ENCODE measurements at regions not wholly inside any gene's neighbourhood (a gene's known extent, or its start where the extent isn't known, plus 50 kb on each side); places are given as distances from the start of the nearest gene placed in this dataset.

DNA sequence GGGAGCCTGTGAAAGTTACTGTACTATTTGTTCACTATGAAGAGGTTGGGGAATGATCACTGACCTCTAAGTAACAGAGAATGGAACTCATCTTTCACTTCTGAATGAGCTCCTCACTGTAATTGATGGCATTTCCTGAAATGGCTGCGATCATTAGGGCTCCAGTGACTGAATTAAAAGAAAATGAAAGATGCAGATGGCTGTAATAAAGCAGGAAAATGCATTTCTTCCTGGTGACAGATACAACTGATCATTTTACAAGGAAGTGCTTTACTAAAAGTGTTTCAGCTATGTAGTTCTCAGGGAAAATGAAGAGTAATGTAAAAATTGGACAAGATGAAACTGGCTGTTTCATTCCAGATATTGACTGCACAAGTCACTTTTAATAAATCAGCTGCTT, 1200.6 kb upstream of the NUDT12 start:
- ChIA-PET POLR2A (no interaction called here), CTCF (no interaction called here)
- H3K4me3 Mint-ChIP-seq: no peak overlapping the region
- peaks cover 3% of the 10 kb centered on the region for H3K9me3 Mint-ChIP-seq
- H3K27me3 Mint-ChIP-seq: no peaks in the 10 kb centered on the region
- intact Hi-C loops (cut with micrococcal nuclease): no loop called here
- no peak for DNase-seq
- H3K4me1 Mint-ChIP-seq (ENCODE audit: low read depth): no peaks in the 10 kb centered on the region
- no peaks in the 10 kb centered on the region for H3K36me3 Mint-ChIP-seq
- H3K27ac Mint-ChIP-seq: no peak overlapping the region

DNA sequence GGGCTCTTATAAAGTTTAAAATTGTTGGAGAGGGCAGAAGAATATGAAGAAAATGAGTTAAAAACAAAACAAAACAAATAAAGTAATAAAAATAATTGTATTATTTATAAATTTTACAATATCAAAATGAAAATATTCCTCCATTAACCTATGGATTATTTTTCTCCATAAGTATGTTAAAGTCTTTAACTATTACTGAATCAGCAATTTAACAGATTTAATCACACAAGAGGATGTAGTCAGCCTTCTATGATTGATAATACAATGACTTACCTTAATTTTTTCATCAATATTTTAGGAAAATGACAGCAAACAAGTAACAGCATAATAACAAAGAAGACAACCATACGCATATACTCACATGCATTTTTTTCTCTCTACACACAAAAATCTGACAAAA, 1195.3 kb upstream of the NUDT12 start:
- Mint-ChIP-seq H3K9me3 (no peaks in the 10 kb centered on the region), H3K36me3 (no peaks in the 10 kb centered on the region), H3K27me3 (no peaks in the 10 kb centered on the region), H3K4me3 (no peak overlapping the region), H3K4me1 (ENCODE audit: low read depth) (no peaks in the 10 kb centered on the region), H3K27ac (no peak overlapping the region)
- intact Hi-C loops (cut with micrococcal nuclease): no loop called here
- no peak for DNase-seq
- ChIA-PET POLR2A (no interaction called here), CTCF (no interaction called here)

DNA sequence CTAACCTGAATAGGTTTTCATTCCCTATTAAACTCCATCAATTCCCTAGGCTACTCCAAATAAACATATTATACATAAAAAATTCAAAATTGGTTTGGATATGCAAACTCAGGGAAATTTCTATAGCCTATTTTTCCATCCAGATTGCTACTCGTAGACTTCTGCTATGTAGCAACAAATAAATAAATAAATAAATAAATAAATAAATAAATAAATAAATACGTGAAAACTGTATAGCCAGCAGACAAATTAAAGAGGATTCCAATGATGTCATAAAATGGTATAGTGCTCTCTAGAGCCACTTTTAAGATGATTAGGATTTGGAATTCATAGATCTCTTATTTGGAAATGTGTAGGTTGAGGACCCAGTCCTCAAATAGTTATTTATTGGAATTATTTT, 1193.2 kb upstream of the NUDT12 start:
- H3K27me3 Mint-ChIP-seq: no peaks in the 10 kb centered on the region
- POLR2A ChIA-PET: no interaction called here

DNA sequence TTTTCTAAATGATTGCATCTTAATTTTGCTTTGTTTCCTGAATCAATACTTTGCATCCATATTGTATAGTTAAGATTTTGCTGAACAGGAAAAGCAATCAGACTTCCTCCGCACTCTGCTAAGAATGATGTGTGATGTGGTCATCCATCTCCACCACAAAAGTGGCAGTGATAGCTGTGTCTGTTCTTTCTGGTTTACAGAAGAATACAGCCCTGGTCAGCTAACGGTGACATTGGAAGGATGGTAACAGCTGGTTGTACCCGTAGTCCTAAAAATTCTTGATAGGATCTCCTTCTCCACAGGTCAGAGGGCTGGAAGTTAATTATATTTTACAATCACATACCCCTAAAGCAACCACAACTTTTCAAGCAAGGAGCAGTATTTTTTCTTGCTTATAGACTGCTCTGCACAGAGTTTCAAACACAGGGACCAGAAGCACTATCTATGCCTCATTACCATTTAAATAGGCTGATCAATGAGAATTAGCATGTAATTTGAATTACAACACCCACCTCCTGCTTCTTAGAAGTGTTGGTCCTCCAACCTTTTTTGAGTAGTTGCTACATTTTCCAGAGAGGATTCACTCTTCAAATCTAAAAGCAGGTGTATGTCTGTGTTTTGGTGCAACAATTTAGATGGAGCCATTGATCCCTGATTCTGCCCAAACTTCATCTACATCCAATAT, 1191.9 kb upstream of the NUDT12 start:
- Mint-ChIP-seq H3K4me3 (no peak overlapping the region), H3K27me3 (no peaks in the 10 kb centered on the region), H3K9me3 (peaks cover 3% of the 10 kb centered on the region), H3K4me1 (ENCODE audit: low read depth) (no peaks in the 10 kb centered on the region), H3K27ac (no peak overlapping the region), H3K36me3 (no peaks in the 10 kb centered on the region)
- intact Hi-C loops (cut with micrococcal nuclease): no loop called here
- ChIA-PET CTCF (no interaction called here), POLR2A (no interaction called here)
- DNase-seq: no peak

More for the DNA sequence above, 1193.2 kb upstream of the NUDT12 start:
- DNase-seq: no peak
- Mint-ChIP-seq H3K27ac (no peak overlapping the region), H3K4me1 (ENCODE audit: low read depth) (no peaks in the 10 kb centered on the region), H3K36me3 (no peaks in the 10 kb centered on the region), H3K4me3 (no peak overlapping the region), H3K9me3 (peaks cover 3% of the 10 kb centered on the region)
- intact Hi-C loops (cut with micrococcal nuclease): no loop called here
- CTCF ChIA-PET: no interaction called here

DNA sequence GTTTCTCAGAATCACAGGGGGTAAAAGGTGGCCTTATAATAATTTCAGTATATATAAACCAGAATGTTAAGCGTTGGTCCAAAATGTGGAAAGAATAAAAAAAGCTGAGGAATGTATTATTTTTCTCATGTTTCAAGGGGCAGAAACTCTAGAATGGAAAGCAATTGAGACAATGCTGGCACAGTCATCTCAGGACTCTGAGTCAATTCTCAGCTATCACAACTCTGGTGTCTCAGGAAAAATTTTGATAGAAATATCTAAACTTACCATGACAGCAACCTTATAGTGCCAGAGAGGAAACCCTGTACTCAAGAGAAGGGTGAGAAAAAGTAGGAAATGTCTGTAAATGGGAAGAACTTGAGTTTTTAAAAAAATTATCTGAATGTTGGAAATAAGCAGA, 1189.4 kb upstream of the NUDT12 start:
- Mint-ChIP-seq H3K27ac (no peak overlapping the region), H3K27me3 (no peaks in the 10 kb centered on the region), H3K4me3 (no peak overlapping the region), H3K4me1 (ENCODE audit: low read depth) (no peaks in the 10 kb centered on the region), H3K9me3 (peaks cover 9% of the 10 kb centered on the region), H3K36me3 (no peaks in the 10 kb centered on the region)
- POLR2A ChIA-PET: no interaction called here
- intact Hi-C loops (cut with micrococcal nuclease): no loop called here
- CTCF ChIA-PET: no interaction called here
- DNase-seq: no peak

DNA sequence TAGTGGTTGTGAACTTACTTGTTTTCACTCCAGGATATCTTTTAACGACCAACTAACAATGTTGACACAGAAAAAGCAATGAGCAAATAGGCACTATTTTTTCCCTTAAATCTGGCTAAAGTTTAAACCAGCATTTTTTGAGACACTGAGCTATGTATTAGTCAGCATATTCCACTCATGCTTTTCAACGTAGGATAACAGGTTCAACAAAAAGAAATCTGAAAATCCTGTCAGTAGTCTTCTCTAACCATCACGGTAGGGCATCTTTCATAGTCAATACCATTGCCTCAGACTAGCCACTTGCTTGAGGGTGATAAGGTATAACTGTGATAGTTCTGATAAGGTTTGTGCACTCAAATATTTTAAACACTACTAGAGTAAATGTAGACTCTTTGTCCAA, 1177.3 kb upstream of the NUDT12 start:
- no peaks in the 10 kb centered on the region for H3K36me3 Mint-ChIP-seq

DNA sequence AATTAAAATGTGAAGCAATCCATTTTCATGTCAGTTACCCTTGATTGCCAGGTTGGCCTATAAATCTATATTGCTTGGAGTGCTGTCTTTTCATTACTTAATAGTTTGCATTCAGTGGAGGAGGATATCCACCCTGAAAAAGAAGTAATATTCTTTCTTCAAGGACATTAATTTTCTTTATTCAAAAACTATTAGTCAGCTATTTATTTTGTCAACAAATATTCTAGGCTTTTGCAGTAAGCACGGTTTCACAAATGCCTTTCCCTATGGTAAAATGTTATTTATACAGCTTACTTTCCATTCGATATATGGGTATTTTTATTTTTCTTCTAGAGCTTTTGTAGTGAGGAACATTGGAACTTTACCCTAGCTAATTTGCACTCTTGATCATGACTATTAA, 1176.9 kb upstream of the NUDT12 start:
- Mint-ChIP-seq H3K4me3 (no peak overlapping the region), H3K9me3 (peaks cover 24% of the 10 kb centered on the region), H3K27ac (no peak overlapping the region), H3K36me3 (no peaks in the 10 kb centered on the region), H3K4me1 (ENCODE audit: low read depth) (no peaks in the 10 kb centered on the region), H3K27me3 (no peaks in the 10 kb centered on the region)
- DNase-seq: no peak
- intact Hi-C loops (cut with micrococcal nuclease): no loop called here
- POLR2A ChIA-PET: no interaction called here
- CTCF ChIA-PET: no interaction called here

More for the DNA sequence above, 1177.3 kb upstream of the NUDT12 start:
- no peaks in the 10 kb centered on the region for H3K27me3 Mint-ChIP-seq
- CTCF ChIA-PET: no interaction called here
- H3K27ac Mint-ChIP-seq: no peak overlapping the region
- no peaks in the 10 kb centered on the region for H3K4me1 Mint-ChIP-seq (ENCODE audit: low read depth)
- DNase-seq: no peak
- H3K9me3 Mint-ChIP-seq: peaks cover 24% of the 10 kb centered on the region
- POLR2A ChIA-PET: no interaction called here
- intact Hi-C loops (cut with micrococcal nuclease): no loop called here
- no peak overlapping the region for H3K4me3 Mint-ChIP-seq

DNA sequence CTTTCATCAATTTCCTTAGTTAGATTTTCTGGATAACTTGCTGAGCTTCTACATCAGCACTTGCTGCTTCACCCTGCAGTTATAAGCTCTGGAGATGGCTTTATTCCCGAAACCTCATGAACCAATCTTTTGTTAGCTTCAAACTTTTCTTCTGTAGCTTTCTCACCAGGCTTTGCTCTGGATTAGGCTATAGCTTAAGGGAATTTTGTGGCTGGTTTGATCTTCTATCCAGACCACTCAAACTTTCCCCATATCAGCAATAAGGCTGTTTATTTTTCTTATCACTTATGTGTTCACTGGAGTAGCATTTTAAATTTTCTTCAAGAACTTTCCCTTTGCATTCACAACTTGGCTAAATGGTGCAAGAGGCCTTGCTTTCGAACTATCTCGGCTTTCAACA, 1173.5 kb upstream of the NUDT12 start:
- ChIA-PET CTCF (no interaction called here), POLR2A (no interaction called here)
- H3K27ac Mint-ChIP-seq: no peak overlapping the region
- intact Hi-C loops (cut with micrococcal nuclease): no loop called here
- no peak for DNase-seq
- no peaks in the 10 kb centered on the region for H3K27me3 Mint-ChIP-seq
- peaks cover 12% of the 10 kb centered on the region for H3K9me3 Mint-ChIP-seq
- H3K4me3 Mint-ChIP-seq: no peak overlapping the region
- no peaks in the 10 kb centered on the region for H3K4me1 Mint-ChIP-seq (ENCODE audit: low read depth)
- H3K36me3 Mint-ChIP-seq: no peaks in the 10 kb centered on the region

DNA sequence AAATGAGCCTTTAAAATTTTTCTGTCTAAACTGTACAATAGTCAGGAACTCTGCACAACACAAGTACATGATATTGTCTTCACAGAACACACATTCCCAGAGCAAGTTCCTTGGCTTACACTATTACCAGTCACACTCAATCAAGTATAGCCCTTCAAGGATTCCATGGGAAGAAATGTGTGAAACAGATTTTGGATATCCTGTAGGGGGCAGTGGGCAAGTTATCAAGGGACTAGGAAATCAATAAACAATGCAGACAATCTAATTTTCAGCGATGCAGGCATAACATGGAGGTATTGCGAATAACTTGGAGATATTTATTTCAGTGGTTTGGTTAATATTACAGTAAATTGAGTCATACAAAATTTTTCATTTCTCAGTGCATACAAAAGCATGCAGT, 1171.5 kb upstream of the NUDT12 start:
- H3K9me3 Mint-ChIP-seq: peaks cover 15% of the 10 kb centered on the region
- ChIA-PET CTCF (no interaction called here), POLR2A (no interaction called here)
- no peak overlapping the region for H3K4me3 Mint-ChIP-seq
- no peaks in the 10 kb centered on the region for H3K27me3 Mint-ChIP-seq
- no peaks in the 10 kb centered on the region for H3K4me1 Mint-ChIP-seq (ENCODE audit: low read depth)
- H3K27ac Mint-ChIP-seq: no peak overlapping the region
- H3K36me3 Mint-ChIP-seq: no peaks in the 10 kb centered on the region
- intact Hi-C loops (cut with micrococcal nuclease): no loop called here
- DNase-seq: no peak

DNA sequence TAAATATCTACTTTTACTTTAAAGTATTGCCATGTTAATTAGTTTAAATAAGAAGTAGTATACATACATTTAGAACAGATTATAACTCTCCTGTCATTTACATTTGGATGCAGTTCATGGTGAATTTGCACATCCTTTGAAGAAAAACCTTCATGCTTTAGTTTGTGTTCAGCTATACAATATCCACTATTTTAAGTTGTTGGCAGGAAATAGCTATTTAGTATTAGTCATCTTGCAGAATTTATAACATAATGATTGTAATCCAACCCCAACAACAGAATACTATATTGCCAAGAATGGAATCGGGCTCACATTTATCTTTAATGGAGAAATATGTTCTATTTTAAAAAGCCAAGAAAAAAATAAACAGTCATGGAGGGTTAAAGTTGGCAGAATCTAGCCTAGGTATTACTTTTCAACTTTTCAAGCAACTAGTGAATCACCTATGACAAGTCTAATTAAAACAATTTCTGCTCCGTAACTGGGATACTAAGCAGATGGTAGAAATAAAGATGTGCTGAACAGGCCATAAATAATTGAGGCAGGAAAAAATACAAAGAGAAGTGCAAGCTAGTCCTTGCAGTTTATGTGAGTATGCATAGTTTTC, 1170.6 kb upstream of the NUDT12 start:
- DNase-seq: no peak
- ChIA-PET POLR2A (no interaction called here), CTCF (no interaction called here)
- Mint-ChIP-seq H3K36me3 (no peaks in the 10 kb centered on the region), H3K27me3 (no peaks in the 10 kb centered on the region), H3K27ac (no peak overlapping the region), H3K9me3 (peaks cover 15% of the 10 kb centered on the region), H3K4me1 (ENCODE audit: low read depth) (no peaks in the 10 kb centered on the region), H3K4me3 (no peak overlapping the region)
- intact Hi-C loops (cut with micrococcal nuclease): no loop called here

DNA sequence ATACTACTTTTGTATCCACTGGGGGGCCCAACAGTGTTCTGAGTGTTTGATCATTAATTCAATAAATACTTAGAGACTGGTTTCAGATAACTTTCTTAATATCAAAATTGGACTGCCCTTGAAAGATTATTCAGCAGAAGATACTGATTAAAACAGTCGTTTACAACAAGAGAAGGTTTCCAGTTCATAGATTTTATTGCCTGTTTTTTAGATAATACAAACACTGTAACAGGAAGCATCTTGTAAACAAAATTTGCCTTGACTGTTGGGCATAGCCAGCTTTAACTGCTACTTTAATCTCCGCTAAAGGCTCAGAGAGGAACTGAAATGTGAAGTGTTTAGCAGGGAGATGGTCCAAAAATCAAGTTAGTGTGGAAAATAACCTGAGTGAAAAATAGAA, 1168.7 kb upstream of the NUDT12 start:
- intact Hi-C loops (cut with micrococcal nuclease): no loop called here
- H3K4me3 Mint-ChIP-seq: no peak overlapping the region
- no peak overlapping the region for H3K27ac Mint-ChIP-seq
- ChIA-PET POLR2A (no interaction called here), CTCF (no interaction called here)
- H3K36me3 Mint-ChIP-seq: no peaks in the 10 kb centered on the region
- no peak for DNase-seq
- no peaks in the 10 kb centered on the region for H3K4me1 Mint-ChIP-seq (ENCODE audit: low read depth)
- H3K9me3 Mint-ChIP-seq: peaks cover 17% of the 10 kb centered on the region
- H3K27me3 Mint-ChIP-seq: no peaks in the 10 kb centered on the region

DNA sequence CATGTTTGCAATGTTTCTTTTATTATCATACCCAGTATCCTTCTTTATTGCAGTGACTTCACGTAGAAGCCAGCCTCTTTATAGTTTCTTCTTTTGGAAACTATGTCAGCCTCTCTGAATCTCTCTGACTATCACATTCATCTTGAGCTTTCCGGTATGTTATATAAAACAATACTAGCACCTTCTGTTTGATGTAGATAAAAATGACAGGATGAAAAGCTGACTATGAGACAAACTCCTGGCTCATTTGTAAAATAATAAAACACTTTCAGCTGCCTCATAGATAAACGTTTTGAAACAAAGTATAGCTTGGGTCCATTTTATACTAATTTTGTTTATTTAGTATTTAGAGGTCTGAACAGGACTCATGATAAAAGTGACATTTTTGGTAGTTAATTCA, 1145.4 kb upstream of the NUDT12 start:
- POLR2A ChIA-PET: no interaction called here
- Mint-ChIP-seq H3K27ac (no peak overlapping the region), H3K4me1 (ENCODE audit: low read depth) (no peaks in the 10 kb centered on the region), H3K9me3 (peaks cover 23% of the 10 kb centered on the region), H3K36me3 (no peaks in the 10 kb centered on the region), H3K27me3 (no peaks in the 10 kb centered on the region), H3K4me3 (no peak overlapping the region)
- CTCF ChIA-PET: no interaction called here
- DNase-seq: no peak
- intact Hi-C loops (cut with micrococcal nuclease): no loop called here

DNA sequence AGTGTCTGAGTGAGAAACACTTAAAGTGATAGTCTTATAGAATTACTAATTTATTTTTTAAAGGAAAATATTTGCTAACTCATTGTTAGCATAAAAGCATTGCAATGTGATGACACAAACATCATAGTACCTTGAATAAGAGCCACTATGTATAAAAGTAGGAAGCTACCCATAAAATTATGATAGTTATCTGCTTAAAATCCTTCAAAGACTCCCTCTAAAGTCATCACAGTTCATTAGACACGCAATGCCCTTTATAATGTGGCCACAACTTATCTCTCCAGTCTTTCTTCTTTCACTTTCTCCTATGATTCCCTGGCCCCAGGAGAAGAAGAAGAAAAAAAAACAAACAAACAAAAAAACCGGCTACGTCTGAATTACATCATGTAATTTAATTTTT, 1144.0 kb upstream of the NUDT12 start:
- Mint-ChIP-seq H3K27ac (no peak overlapping the region), H3K27me3 (no peaks in the 10 kb centered on the region), H3K4me1 (ENCODE audit: low read depth) (no peaks in the 10 kb centered on the region), H3K4me3 (no peak overlapping the region), H3K36me3 (no peaks in the 10 kb centered on the region), H3K9me3 (peaks cover 13% of the 10 kb centered on the region)
- ChIA-PET CTCF (no interaction called here), POLR2A (no interaction called here)
- intact Hi-C loops (cut with micrococcal nuclease): no loop called here
- no peak for DNase-seq

Data from activated CD4-positive, alpha-beta memory T cell treated with anti-CD3 and anti-CD28 coated beads for 36 hours (primary cell).